HG02763 (cell line): ENCODE measurements at regions not wholly inside any gene's neighbourhood (a gene's known extent, or its start where the extent isn't known, plus 50 kb on each side); places are given as distances from the start of the nearest gene placed in this dataset.
"Not testable (repeated sequence)": the region's sequence is repeated elsewhere in the genome, so short reads cannot be mapped to it uniquely, and the experiment has no call there.

Source experiments
- ATAC-seq: cut with Tn5 transposase; IDR thresholded peaks from one replicate; pipeline ENCODE4 v1.9.1; 2021; ENCODE audit warnings: mild to moderate bottlenecking, moderate library complexity; ENCODE audit not compliant: unreplicated experiment

DNA sequence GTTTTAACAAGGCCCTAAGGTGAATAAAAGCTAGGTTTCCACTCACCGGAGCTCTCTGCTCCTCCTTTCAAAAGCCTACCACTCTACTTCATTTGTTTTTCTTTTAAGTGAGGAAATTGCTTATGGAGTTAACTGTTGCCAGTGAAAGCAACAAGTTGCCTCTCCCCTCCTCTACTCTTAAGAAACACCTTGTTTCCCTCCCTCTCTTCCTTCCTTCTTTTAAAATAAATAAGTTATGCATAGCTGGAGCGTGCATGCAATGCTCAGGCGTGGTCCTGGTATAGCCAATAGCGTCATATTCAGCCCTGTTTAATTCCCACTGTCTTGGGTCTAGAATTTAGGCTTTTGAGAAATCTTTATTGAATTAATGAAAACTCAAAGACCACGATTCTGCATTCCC is 101.1 kb upstream of the IGF1R start:
- ATAC-seq, result no peak

DNA sequence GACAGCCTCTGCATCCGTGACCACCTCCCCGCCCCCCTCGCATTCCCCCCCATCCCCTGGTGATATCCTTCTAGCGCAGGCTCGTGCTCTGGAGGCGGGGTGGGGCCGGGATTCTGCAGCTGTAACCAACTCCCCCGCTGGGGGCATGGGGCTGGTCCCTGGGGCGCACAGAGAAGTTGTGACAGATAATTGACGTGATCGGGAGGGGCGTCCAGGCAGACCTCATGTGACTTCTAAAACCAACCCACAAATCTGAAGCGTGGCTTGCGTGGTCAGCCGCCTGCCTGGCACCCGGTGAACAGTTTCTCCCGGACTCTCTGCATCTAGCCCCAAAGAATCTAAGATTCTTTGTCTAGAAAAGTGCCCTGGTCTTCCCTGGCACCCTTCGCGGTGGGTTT is 100.6 kb upstream of the IGF1R start:
- no peak for ATAC-seq

DNA sequence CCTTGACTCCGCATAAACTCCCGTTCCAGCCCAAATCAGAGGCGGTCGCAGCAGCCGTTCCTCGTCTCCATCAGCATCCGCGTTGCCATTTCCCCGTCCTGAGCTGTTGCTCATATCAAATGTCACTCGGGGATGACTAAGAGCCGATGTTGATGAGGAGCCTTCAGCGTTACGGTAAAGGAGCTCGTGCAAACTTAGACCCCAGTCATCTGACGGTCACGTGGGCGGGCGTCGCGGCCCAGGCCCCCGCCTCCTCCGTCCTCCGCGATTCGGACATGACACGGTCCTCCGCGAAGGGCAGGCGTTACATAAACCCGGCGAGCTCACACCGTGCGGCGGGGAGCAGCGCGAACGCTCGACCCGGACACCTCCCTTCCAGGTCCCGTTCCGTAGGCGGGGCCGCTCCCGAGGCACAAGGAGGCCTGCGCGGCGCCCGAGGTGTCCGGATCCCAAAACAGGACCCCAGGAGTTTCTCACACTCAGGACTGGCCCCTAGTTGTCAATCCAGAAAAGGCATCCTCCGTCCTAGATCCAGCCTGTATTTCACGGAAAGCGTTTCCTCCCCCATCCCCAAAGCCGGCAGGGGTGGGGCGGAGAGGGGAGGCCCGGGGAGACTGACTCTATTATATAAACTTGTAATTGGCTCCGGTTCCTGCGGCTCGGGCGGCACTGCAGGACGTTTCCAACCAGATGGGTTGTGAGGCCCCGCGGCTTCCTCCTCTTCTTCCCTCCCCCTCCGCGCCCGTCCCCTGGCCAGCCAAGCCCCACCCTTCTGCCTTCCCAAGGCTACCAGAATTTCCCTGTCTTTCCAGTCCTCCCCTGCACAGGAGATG is 100.0 kb upstream of the IGF1R start:
- no peak for ATAC-seq

- ATAC-seq, result no peak
Measured at GRCh38 chr15:98549003-98549402, 99.3 kb upstream of the IGF1R start.

GRCh38 chr15:98549741-98550140 is 98.6 kb upstream of the IGF1R start:
- no peak for ATAC-seq

DNA sequence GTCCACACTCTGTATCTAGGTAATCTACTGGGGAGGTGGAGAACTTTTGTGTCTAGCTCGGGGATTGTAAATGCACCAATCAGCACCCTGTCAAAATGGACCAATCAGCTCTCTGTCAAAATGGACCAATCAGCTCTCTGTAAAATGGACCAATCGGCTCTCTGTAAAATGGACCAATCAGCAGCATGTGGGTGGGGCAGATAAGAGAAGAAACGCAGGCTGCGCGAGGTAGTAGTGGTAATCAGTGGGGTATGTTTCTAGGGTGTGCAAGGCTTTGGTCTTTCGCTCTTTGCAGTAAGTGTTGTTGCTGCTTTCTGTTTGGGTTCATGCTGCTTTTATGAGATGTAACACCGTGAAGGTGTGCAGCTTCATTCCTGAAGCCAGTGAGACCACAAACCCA is 98.0 kb upstream of the IGF1R start:
- not testable (repeated sequence) for ATAC-seq

- no peak for ATAC-seq
Measured at GRCh38 chr15:98551936-98552562, 96.3 kb upstream of the IGF1R start.

DNA sequence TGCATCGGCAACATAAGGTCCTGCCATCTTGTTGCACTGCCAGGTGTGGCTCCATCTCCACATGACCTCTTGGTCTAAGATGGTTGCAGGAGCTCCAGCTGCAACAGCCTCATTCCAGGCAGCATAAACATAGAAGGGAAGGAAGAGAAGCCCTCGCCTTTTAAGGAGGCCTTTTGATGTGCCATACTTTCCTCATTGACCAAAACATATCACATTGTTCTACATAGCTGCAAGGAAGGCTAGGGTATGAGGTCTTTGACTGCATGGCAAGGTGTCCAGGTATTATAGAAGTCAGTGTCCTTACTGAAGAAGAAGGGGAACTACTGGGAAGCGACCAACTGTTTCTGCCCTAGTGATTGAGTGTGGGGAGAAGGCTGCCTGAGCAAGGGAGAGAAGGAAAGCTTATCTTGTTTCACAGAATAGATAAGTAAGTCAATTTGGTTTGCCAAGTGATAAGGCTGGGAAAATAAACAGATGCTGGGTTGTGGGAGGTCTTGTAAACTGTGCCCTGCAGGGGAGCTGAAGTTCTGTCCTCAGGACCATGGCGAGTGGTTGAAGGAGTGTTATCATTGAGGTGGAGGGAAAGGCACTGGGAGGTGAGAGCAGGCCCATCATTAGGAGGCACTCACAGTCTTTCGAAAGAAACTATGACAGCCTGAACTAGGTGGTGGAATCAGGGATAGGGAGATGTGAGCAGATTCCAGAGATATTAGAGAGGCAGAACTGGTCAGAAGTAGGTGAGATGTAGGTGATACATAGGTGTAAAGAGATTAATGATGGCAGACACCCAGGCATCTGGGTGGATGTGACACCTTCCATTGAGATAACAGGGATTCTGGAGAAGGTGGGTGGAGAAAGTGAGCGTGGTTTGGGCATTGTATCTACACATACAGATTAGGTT is 93.8 kb upstream of the IGF1R start:
- ATAC-seq, result no peak

- ATAC-seq, result no peak
Measured at GRCh38 chr15:98555173-98555515, 93.2 kb upstream of the IGF1R start.

GRCh38 chr15:98556321-98556720 is 92.0 kb upstream of the IGF1R start:
- no peak for ATAC-seq

DNA sequence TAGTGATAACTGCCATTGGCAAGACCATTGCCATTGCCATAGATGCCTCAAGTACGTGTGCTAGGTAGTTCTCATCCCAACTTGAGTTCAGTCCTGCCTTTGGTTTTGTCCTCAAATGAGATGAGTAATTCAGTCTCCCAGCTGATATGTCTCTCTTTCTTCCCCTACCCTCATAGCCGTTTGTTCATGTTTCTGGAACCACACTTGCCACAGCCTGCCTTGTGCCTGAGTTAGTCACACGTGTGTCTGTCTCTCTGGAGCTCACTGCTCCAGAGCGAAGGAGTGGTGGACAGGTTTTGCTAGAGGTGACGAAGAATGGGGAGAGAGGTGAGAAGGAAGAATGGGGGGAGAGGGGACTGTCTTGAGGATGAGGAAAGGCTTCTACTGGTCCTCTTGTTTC is 88.0 kb upstream of the IGF1R start:
- no peak for ATAC-seq

DNA sequence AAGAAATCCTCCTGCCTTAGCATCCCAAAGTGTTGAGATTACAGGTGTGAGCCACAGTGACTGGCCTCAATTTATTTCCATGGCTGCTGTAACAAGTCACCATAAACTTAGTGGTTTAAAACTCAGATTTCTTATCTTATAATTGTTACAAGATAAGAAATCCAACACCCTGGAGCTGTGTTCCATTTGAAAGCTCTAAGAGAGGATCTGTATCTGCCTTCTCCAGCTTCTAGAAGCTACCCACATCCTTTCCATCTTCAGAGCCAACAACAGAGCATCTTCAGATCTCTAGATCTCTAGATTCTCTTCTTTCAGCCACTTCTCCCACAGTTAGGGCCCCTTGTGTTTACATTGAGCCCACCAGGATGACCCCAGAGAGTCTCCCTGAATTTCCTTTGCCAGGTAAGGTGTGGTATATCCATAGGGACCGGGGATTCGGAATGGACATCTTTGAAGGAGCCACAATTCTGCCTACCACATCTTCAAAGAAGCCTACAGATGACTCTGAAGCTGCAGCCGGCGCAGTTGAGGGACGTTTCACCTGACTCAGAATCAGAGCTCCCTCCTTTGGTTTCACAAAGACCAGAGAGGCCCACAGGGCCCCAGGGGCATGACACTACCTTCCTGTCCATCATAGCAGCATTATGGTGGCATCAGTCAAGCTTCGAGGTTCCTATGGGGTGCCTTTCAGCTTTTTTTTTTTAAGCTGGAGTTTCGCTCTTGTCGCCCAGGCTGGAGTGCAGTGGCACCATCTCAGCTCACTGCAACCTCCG is 87.0 kb upstream of the IGF1R start:
- ATAC-seq, result no peak

- ATAC-seq, result no peak
Measured at GRCh38 chr15:98562331-98562937, 85.9 kb upstream of the IGF1R start.

GRCh38 chr15:98565566-98565965 is 82.8 kb upstream of the IGF1R start:
- ATAC-seq, result no peak

GRCh38 chr15:98567951-98568350 is 80.4 kb upstream of the IGF1R start:
- no peak for ATAC-seq

DNA sequence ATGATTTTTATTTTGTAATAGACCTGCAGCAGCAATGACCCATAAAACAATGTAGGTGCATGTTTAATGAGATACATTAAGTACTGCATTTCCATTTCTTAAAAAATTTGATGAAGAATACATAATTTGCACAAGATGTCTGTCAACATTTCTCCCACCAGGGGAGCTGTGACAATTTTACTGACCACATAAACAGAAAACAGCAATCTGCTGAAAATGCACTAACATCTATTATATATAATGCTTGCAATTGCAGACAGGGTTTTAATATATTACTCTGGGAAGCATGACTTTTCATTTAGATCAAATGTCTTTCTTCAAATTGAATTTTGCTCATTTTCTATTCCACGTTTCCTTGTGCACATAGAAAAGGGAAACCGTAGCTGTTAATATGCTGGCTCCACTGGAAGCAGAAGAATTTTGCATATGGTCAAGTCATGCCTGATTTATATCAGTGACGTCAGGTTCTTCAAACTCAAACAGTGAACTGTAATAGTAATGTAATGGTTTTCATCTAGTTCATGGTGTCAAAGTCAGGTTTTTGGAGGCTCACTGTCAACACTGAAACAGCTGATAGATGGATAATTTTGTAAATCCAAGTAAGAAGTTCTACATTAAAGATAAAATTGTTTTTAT is 79.8 kb upstream of the IGF1R start:
- ATAC-seq, result no peak

DNA sequence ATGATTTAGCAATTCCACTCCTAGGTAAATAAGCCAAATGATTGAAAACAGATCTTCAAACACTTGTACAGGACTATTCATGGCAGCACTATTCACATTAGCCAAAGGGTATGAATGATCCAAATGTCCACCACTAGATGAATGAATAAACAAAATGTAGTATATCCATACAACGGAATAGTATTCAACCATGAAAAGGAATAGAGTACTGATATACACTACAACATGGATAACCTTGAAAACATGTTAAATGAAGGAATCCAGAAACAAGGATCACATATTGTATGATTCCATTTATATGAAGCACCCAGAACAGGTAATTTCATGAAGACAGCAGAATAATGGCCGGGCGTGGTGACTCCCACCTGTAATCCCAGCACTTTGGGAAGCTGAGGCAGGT is 78.2 kb upstream of the IGF1R start:
- no peak for ATAC-seq

- no peak for ATAC-seq
Measured at GRCh38 chr15:98580572-98580971, 67.8 kb upstream of the IGF1R start.

DNA sequence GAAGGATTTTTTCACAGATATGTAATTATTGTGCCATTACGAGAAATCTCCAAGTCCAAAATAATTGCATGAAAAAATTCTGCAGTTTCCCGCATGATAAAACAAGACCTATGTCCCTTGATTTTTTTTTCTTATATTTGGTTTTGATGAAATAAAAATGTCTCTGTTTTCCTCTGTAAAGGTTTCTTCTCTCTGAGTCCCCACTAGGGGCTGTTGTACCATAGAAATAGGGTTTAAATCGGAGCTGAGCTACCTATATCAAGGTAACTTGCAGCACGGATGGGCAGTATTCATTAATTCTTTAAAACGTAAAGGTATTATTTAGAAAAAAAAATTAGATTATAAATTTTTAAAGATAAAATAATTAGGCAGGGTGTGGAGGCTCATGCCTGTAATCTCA is 66.6 kb upstream of the IGF1R start:
- ATAC-seq, result no peak

GRCh38 chr15:98582900-98583554 is 65.3 kb upstream of the IGF1R start:
- ATAC-seq, result no peak
